ENCODE measurements at regions not wholly inside any gene's neighbourhood (a gene's known extent, or its start where the extent isn't known, plus 50 kb on each side); places are given as distances from the start of the nearest gene placed in this dataset.

DNA sequence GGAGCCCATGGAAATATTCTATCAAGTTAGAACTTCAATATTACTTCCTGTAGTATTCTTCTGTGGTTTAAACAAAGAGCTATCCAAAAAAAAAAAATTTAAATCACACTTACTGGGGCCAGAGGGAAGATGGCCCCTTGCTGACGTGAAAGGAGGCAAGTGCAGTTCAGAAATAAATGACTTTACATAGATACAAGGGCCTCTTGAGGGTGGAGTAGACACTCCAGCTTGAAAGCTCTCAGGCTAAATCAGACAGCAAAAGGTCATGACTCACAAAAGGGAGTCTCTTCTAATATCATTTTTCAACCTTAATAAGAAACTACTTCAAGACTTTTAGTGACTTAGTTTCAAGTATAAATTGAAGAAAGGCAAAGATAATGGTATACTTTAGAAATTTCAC, 1160.3 kb downstream of the FAM181B start:
- BruUV-seq (replicated peaks), result no TSS peak
- no peak overlapping the region for H3K27ac ChIP-seq (ENCODE audit: insufficient read depth, low read depth, low read length)
- H3K27me3 ChIP-seq (ENCODE audit: control insufficient read depth in 2 of 2, insufficient read depth in 2 of 2, low read length in 2 of 2), result no peaks in the 10 kb centered on the region
- H4K20me1 ChIP-seq (replicated peaks; ENCODE audit: control insufficient read depth, extremely low read depth, insufficient read depth, low read length), result no peaks in the 10 kb centered on the region
- H2AFZ ChIP-seq (ENCODE audit: low read depth, low read length), result no peak overlapping the region
- ChIA-PET CTCF (no interaction called here), POLR2A (no interaction called here)
- DNase-seq (ENCODE audit: low read depth, low spot score) (no peak), FAIRE-seq (no peak)
- H3K4me2 ChIP-seq (ENCODE audit: insufficient read depth, low read length), result no peak overlapping the region
- no peaks in the 10 kb centered on the region for H3K79me2 ChIP-seq (ENCODE audit: control insufficient read depth, insufficient read depth, low read length)
- no peaks in the 10 kb centered on the region for H3K36me3 ChIP-seq (ENCODE audit: control insufficient read depth in 2 of 2, extremely low read depth in 1 of 2, insufficient read depth in 2 of 2, low read length in 2 of 2)
- H3K9ac ChIP-seq (replicated peaks; ENCODE audit: extremely low read depth, insufficient read depth, low read length), result no peak overlapping the region
- no peaks in the 10 kb centered on the region for H3K4me1 ChIP-seq (ENCODE audit: control insufficient read depth, extremely low read depth, insufficient read depth, low read length)
- dilution Hi-C loops (cut with MboI; ENCODE audit: extremely low pct_ligation_motif_present, low sequenced_read_pairs), result no loop called here
- no peaks in the 10 kb centered on the region for H3K9me1 ChIP-seq (replicated peaks; ENCODE audit: control insufficient read depth, extremely low read depth, insufficient read depth, low read length)
- intact Hi-C loops (cut with micrococcal nuclease), result no loop called here
- no peaks in the 10 kb centered on the region for H3K9me3 ChIP-seq (replicated peaks; ENCODE audit: control insufficient read depth, insufficient read depth, low read length)
- TF ChIP-seq POLR2AphosphoS5 (IDR thresholded peaks at IDR 0.05; ENCODE audit: insufficient read depth, low read depth, low read length) (no peak), MYC (IDR thresholded peaks at IDR 0.05; ENCODE audit: low read depth, low read length) (no peak), FOS (IDR thresholded peaks at IDR 0.05; ENCODE audit: borderline replicate concordance, insufficient read depth, low read length) (no peak), POLR2A (IDR thresholded peaks at IDR 0.05; ENCODE audit: low read depth, low read length) (no peak), GATA2 (IDR thresholded peaks at IDR 0.05; ENCODE audit: insufficient read depth, insufficient read length, low read depth, low read length) (no peak), MAX (IDR thresholded peaks at IDR 0.05; ENCODE audit: insufficient read depth, insufficient read length) (no peak)
- TF ChIP-seq, protein P1, sequence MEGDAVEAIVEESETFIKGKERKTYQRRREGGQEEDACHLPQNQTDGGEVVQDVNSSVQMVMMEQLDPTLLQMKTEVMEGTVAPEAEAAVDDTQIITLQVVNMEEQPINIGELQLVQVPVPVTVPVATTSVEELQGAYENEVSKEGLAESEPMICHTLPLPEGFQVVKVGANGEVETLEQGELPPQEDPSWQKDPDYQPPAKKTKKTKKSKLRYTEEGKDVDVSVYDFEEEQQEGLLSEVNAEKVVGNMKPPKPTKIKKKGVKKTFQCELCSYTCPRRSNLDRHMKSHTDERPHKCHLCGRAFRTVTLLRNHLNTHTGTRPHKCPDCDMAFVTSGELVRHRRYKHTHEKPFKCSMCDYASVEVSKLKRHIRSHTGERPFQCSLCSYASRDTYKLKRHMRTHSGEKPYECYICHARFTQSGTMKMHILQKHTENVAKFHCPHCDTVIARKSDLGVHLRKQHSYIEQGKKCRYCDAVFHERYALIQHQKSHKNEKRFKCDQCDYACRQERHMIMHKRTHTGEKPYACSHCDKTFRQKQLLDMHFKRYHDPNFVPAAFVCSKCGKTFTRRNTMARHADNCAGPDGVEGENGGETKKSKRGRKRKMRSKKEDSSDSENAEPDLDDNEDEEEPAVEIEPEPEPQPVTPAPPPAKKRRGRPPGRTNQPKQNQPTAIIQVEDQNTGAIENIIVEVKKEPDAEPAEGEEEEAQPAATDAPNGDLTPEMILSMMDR (IDR thresholded peaks at IDR 0.05; ENCODE audit: extremely low read depth in 1 of 2, insufficient read depth in 1 of 2, low read depth in 1 of 2, low read length in 2 of 2), result no peak
- no peak overlapping the region for H3K4me3 ChIP-seq (replicated peaks in 1 of 3; ENCODE audit: insufficient read depth in 1 of 3, low read depth in 1 of 3, low read length in 3 of 3)
